ENCODE measurements at regions not wholly inside any gene's neighbourhood (a gene's known extent, or its start where the extent isn't known, plus 50 kb on each side); places are given as distances from the start of the nearest gene placed in this dataset.

DNA sequence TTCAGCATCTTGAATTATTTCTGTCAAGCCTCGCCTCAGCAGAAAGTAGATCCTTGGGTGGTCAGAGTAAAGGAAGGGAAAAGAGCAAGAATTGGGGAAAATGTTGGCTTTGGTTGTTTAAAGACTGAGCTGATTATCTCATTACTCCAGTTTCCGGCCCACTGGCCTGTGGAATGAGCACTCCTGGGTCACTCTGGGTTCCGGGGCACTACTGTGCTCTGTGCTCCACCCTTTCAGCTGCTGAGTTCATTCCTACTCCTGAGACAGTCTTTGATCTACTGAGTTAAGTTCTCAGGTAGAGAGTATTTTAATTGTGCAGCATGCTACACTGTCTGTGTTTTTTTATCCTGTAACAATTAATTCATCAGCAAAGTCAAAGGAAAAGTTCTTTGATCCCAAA lies 427.7 kb downstream of the CDH2 start:
- Mint-ChIP-seq H3K36me3 (no peaks in the 10 kb centered on the region), H3K4me1 (no peaks in the 10 kb centered on the region), H3K27ac (no peak overlapping the region), H3K4me3 (no peak overlapping the region), H3K9me3 (peaks cover 2% of the 10 kb centered on the region), H3K27me3 (no peaks in the 10 kb centered on the region)
- ATAC-seq = no peak

DNA sequence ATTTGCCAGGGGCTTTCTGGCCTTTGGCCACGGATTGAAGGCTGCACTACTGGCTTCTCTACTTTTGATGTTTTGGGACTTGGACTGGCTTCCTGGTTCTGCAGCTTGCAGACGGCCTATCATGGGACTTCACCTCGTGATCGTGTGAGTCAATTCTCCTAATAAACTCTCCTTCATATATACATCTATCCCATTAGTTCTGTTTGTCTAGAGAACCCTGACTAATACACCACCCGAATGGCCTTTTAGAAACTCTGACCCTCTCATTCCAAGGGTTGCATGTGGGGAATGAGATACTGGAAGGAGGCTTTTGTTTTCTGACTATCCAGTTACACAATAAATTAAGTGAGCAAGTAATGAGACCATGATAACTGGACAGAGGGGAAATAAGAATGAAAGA lies 430.7 kb downstream of the CDH2 start:
- no peaks in the 10 kb centered on the region for H3K27me3 Mint-ChIP-seq
- ATAC-seq = no peak
- no peaks in the 10 kb centered on the region for H3K36me3 Mint-ChIP-seq
- H3K9me3 Mint-ChIP-seq = peaks cover 2% of the 10 kb centered on the region
- no peaks in the 10 kb centered on the region for H3K4me1 Mint-ChIP-seq
- H3K27ac Mint-ChIP-seq = no peak overlapping the region
- H3K4me3 Mint-ChIP-seq = no peak overlapping the region

DNA sequence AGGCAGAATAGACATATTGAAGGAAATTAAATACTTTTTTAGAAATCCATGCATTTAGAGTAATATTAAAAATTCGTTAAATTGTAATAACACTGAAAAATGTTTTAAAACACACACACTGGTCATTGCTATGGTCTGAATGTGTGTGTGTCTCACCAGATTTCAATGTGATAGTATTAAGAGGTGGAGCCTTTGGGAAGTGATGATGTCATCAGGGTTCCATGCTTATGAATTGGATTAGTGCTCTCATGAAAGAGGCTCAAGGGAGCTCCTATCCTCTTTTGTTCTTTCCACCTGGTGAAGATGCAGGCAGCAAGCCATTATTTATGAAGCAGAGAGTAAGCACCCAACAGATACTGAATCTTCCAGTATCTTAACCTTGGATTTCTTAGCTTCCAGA lies 441.8 kb downstream of the CDH2 start:
- H3K4me3 Mint-ChIP-seq = no peak overlapping the region
- H3K27me3 Mint-ChIP-seq = no peaks in the 10 kb centered on the region
- H3K4me1 Mint-ChIP-seq = no peaks in the 10 kb centered on the region
- peaks cover 5% of the 10 kb centered on the region for H3K9me3 Mint-ChIP-seq
- no peaks in the 10 kb centered on the region for H3K36me3 Mint-ChIP-seq
- ATAC-seq = no peak
- no peak overlapping the region for H3K27ac Mint-ChIP-seq

DNA sequence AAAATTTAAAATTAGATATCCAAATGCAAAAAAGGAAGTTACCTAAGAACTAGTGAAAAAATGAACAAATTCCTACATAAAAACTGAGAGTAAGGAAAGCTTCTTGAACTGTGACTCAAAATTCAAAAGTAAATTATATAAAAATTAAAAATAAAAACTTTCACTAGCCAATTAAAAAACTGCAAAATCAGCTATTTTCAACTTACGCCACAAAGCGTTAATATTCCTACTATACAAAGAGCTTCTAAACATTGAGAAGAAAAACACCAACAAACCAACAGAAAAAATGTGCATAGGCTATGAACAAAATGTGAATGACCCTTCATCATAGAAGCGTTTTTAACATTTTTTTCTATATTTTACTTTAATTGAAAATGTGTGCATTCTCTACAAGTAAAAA lies 445.7 kb downstream of the CDH2 start:
- ATAC-seq = no peak
- Mint-ChIP-seq H3K4me1 (no peaks in the 10 kb centered on the region), H3K9me3 (peaks cover 9% of the 10 kb centered on the region), H3K27ac (no peak overlapping the region), H3K27me3 (no peaks in the 10 kb centered on the region), H3K36me3 (no peaks in the 10 kb centered on the region), H3K4me3 (no peak overlapping the region)

DNA sequence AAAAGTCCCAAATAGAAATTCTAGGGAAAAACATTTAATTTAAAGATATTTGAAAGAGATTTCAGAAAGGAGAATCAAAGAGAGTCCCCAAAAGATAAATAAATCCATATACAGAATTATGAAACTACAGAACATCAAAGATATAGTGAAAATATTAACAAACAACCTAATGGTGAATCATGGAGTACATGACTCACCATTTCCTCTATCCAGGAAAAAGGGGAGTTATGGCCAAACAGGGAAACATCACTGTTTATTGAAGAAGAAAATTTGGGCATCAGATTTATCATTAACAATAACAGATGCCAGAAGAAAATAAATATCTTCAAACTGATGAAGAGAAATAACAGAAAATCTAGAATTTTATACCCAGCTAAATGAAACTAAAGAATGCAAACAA lies 448.3 kb downstream of the CDH2 start:
- H3K9me3 Mint-ChIP-seq = peaks cover 9% of the 10 kb centered on the region
- no peak overlapping the region for H3K27ac Mint-ChIP-seq
- no peaks in the 10 kb centered on the region for H3K27me3 Mint-ChIP-seq
- no peaks in the 10 kb centered on the region for H3K36me3 Mint-ChIP-seq
- H3K4me3 Mint-ChIP-seq = no peak overlapping the region
- ATAC-seq = no peak
- H3K4me1 Mint-ChIP-seq = no peaks in the 10 kb centered on the region

DNA sequence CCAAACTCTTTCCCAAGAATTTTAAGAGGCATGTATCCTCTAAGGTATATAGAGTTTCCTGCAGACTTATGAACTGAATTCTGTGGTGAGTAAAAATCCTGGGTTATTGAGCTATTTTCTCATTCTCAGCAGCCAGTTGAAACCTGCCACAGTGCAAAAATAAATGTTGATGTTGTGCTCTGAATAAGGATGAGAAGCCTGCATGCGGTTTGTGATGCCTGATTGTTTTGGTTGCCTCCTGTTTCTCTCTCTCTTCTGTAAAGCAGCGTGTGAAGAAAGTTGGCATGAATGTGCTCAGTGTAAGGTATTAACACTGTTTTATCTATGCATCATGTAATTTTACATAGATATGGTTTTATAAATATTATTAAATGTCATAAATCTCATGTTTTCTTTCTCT lies 452.6 kb downstream of the CDH2 start:
- Mint-ChIP-seq H3K27me3 (no peaks in the 10 kb centered on the region), H3K27ac (no peak overlapping the region), H3K4me1 (no peaks in the 10 kb centered on the region), H3K9me3 (peaks cover 6% of the 10 kb centered on the region), H3K4me3 (no peak overlapping the region), H3K36me3 (no peaks in the 10 kb centered on the region)
- no peak for ATAC-seq

DNA sequence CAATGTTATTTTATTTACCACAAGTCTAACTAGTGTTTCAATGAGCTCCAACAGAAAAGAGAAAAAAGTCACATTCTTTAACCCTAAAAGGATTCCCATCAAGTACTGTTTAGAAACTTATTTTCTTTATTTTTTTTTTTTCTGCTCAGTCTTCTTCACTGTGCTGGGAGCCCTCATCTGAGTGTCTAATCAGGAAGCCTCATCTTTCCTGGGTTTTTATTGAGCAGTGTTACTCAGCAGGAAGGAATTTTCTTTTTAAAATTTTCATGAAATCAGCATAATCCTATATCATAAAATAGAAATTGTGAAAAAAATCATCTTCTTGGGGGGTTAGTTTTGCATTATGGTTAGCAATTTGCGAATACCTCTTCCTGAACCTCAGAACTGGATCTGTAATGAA lies 453.8 kb downstream of the CDH2 start:
- no peaks in the 10 kb centered on the region for H3K27me3 Mint-ChIP-seq
- H3K9me3 Mint-ChIP-seq = peaks cover 5% of the 10 kb centered on the region
- no peaks in the 10 kb centered on the region for H3K36me3 Mint-ChIP-seq
- no peak for ATAC-seq
- H3K4me3 Mint-ChIP-seq = no peak overlapping the region
- H3K4me1 Mint-ChIP-seq = no peaks in the 10 kb centered on the region
- H3K27ac Mint-ChIP-seq = no peak overlapping the region

DNA sequence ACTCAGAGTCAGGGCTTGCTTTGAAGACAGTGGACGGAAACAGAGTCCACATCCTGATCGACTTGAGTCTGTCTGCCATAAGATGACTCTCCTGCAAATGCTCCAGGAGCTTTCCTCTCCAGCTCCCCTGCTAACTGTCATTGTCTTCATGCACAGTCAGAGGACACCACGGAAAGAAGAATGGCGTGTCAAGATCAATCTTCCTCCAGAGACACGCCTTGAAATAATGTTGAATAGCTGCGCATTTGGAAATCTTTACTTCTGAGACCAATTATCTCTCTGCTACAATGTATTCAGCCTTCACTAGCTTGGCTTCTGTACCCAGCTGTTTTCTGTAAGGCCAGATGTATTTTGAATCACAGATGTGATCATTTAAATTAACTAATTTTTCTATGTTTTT lies 457.2 kb downstream of the CDH2 start:
- Mint-ChIP-seq H3K4me3 (no peak overlapping the region), H3K27ac (no peak overlapping the region), H3K27me3 (no peaks in the 10 kb centered on the region), H3K9me3 (peaks cover 8% of the 10 kb centered on the region), H3K36me3 (no peaks in the 10 kb centered on the region), H3K4me1 (no peaks in the 10 kb centered on the region)
- no peak for ATAC-seq

DNA sequence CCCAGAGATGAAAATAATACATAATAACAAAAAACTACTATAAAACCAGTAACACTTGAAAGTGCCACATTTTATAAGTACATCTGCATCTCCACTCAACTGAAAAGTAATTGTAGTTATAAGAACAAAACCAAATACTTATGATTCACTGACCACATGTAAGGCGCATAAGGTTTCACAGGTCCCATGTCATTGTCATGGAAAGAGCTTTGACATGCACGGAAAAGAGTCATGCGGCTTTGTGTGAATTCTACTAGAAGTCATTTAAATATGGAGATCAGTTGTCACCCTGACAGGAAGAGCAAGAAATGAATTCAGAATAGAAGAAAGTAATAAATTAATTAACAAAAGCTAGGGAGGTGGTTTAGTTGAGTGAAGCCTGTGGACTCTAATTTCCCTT lies 459.1 kb downstream of the CDH2 start:
- no peaks in the 10 kb centered on the region for H3K27me3 Mint-ChIP-seq
- H3K4me3 Mint-ChIP-seq = no peak overlapping the region
- H3K4me1 Mint-ChIP-seq = no peaks in the 10 kb centered on the region
- ATAC-seq = no peak
- H3K36me3 Mint-ChIP-seq = no peaks in the 10 kb centered on the region
- peaks cover 8% of the 10 kb centered on the region for H3K9me3 Mint-ChIP-seq
- H3K27ac Mint-ChIP-seq = no peak overlapping the region

DNA sequence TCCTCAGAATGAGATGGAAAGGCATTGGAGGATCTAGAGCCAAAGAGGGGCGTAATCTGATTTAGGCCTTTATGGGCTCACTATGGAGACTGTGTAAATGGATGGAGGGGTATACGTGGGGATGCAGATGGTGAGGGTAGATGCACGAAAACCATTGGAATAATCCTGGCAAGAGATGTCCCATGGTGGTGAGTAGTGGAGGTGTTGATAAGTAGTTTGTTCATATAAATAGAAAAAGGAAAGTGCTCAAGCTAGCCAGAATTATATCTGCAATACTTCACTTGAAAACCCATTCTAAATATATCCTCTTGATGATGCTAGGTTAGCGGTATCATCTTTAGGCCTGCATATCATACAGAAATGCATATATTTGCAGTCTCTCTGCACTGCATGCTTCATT lies 459.7 kb downstream of the CDH2 start:
- no peak for ATAC-seq

DNA sequence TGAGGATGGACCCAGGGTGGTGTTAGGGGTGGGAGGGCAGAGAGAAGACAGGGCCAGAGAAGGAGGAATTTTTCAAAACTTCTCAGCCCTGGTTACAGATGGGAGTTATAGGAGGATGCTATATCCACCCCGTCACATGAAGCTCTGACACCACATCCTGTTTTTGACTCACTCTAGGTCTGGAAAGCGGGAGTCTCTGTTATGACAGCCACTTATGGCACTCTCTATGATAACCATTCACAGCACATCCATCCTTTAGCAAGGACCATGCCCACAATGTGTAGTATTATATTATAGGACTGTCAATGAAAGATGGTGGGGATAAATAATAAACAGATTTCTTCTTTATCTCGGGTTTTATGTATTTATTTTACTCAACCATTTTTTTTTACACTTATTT lies 461.2 kb downstream of the CDH2 start:
- Mint-ChIP-seq H3K27me3 (no peaks in the 10 kb centered on the region), H3K4me1 (no peaks in the 10 kb centered on the region), H3K27ac (no peak overlapping the region), H3K36me3 (no peaks in the 10 kb centered on the region), H3K9me3 (peaks cover 8% of the 10 kb centered on the region), H3K4me3 (no peak overlapping the region)
- ATAC-seq = no peak

More for the DNA sequence above, 459.7 kb downstream of the CDH2 start:
- peaks cover 8% of the 10 kb centered on the region for H3K9me3 Mint-ChIP-seq
- no peaks in the 10 kb centered on the region for H3K27me3 Mint-ChIP-seq
- no peak overlapping the region for H3K4me3 Mint-ChIP-seq
- no peak overlapping the region for H3K27ac Mint-ChIP-seq
- H3K4me1 Mint-ChIP-seq = no peaks in the 10 kb centered on the region
- no peaks in the 10 kb centered on the region for H3K36me3 Mint-ChIP-seq

DNA sequence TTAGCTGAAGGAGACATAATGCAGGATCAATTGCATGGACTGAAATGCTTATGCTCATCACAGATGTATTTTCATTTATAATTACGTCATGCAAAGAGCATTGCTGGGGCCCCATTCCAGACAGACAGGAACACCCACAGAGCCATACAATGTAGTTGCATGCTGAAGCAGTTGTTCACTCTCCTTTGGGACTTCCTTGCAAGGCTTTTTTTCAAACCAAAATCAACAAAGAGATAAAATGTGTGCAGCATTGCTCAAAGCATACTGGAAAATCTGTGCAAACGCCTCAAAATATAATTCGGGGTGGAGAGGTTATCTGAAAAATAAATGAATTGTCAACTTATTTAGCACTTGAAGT lies 463.2 kb downstream of the CDH2 start:
- H3K9me3 Mint-ChIP-seq = peaks cover 10% of the 10 kb centered on the region
- no peaks in the 10 kb centered on the region for H3K4me1 Mint-ChIP-seq
- H3K27me3 Mint-ChIP-seq = no peaks in the 10 kb centered on the region
- no peak overlapping the region for H3K4me3 Mint-ChIP-seq
- no peak overlapping the region for H3K27ac Mint-ChIP-seq
- H3K36me3 Mint-ChIP-seq = no peaks in the 10 kb centered on the region
- no peak for ATAC-seq

DNA sequence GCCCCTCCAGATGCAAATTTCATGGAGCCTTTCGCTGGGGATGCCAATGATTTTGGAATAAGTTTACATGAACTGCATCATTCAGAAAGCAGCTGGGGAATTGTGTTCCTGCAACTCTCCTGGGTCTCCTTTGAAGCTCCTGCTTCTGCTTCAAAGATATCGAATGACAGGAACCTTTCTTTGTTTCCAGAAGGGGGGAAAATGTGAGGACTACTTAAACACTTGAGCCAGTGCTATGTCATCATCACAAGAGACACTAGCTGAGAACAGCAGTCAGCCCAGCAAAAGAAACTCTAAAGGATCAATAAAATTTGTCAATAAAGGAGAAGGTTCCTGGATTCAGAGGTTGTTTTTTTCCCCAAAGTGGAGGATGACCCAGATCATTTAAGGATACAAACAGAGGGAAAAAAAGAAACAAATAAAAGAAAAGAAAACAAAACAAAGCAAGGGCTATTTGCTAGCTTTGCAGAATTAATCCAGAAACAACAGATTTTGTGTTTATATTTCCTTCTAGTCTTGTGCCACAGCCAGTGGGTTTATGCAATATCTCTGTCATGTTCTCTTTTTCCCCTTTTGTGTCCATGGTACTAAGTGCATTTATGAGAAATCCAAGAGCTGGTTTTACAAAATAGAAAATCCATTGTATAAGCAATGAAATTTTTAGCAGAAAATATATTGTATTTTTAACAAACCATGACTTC lies 463.7 kb downstream of the CDH2 start:
- H3K4me1 Mint-ChIP-seq = no peaks in the 10 kb centered on the region
- ATAC-seq = no peak
- H3K27ac Mint-ChIP-seq = no peak overlapping the region
- no peak overlapping the region for H3K4me3 Mint-ChIP-seq
- no peaks in the 10 kb centered on the region for H3K27me3 Mint-ChIP-seq
- peaks cover 10% of the 10 kb centered on the region for H3K9me3 Mint-ChIP-seq
- no peaks in the 10 kb centered on the region for H3K36me3 Mint-ChIP-seq

DNA sequence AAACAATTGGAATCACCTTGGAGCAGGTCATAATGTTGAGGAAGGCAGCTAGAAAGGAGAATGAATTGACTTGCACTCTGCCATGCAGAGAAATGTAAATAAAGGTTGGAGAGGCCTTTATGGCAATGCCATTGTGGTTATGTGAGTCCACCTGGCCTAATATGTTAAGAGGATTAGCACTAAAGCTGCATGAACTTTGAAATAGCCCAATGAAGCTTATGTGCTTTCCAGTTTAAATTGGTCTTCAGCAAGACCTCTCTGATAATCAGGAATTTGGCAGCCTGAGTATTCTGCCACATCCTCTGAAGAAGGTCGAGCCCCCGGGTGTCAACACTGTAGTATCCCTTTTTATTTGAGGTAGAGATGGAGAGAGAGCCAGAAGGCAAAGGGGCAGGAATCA lies 464.9 kb downstream of the CDH2 start:
- Mint-ChIP-seq H3K4me3 (no peak overlapping the region), H3K27me3 (no peaks in the 10 kb centered on the region), H3K36me3 (no peaks in the 10 kb centered on the region), H3K9me3 (peaks cover 9% of the 10 kb centered on the region), H3K27ac (no peak overlapping the region), H3K4me1 (no peaks in the 10 kb centered on the region)
- ATAC-seq = no peak

DNA sequence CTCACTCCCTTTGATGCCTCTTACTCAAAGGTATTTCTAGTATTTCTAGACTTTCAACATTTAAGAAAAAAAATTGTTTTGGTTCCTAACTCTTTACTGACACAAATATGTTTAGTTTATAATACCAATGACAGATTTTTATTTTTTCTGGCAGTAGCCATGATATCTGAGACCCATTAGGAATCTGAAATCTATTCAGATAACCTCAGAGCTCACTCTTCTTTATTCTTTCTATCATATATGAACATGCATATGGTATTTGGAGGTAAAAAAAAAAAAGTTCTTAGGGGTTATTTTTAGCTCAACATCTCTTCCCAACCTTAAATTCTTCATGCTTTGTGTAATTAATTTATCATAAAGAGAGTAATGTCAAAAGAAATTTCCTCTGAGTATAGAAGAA lies 465.5 kb downstream of the CDH2 start:
- H3K36me3 Mint-ChIP-seq = no peaks in the 10 kb centered on the region
- no peak for ATAC-seq
- no peak overlapping the region for H3K4me3 Mint-ChIP-seq
- no peak overlapping the region for H3K27ac Mint-ChIP-seq
- H3K4me1 Mint-ChIP-seq = no peaks in the 10 kb centered on the region
- H3K9me3 Mint-ChIP-seq = peaks cover 3% of the 10 kb centered on the region
- H3K27me3 Mint-ChIP-seq = no peaks in the 10 kb centered on the region

DNA sequence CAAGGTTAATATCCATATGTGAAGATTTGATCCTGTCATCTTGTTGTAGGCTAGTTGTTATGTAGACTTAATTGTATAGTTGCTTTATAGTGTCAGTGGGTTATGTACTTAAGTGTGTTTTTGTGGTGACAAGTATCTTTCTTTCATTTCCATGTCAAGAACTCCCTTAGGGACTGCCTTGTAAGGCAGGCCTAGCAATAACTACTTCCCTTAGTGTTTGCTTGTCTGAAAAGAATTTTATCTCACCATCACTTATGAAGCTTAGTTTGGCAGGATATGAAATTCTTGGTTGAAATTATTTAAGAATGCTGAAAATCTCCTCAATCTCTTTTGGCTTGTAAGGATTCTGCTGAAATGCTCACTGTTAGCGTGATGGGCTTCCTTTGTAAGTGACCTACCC lies 467.6 kb downstream of the CDH2 start:
- Mint-ChIP-seq H3K27ac (no peak overlapping the region), H3K4me3 (no peak overlapping the region), H3K4me1 (no peaks in the 10 kb centered on the region), H3K36me3 (no peaks in the 10 kb centered on the region), H3K9me3 (peaks cover 3% of the 10 kb centered on the region), H3K27me3 (no peaks in the 10 kb centered on the region)
- no peak for ATAC-seq

DNA sequence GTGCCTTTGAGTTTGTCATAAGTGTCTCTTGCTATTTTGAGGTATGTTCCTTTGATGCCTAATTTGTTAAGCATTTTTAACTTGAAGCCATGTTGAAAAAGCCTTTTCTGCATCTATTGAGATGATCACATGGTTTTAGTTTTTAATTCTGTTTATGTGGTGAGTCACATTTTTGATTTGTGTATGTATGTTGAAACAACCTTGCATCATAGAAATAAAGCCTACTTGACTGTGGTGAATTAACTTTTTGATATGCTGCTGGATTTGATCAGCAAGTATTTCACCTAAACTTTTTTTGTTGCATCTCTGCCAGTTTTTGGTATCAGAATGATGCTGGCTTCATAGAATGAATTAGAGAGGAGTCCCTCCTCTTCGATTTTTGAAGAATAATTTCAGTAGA lies 469.7 kb downstream of the CDH2 start:
- no peak overlapping the region for H3K27ac Mint-ChIP-seq
- H3K4me3 Mint-ChIP-seq = no peak overlapping the region
- no peak for ATAC-seq
- H3K9me3 Mint-ChIP-seq = peaks cover 6% of the 10 kb centered on the region
- no peaks in the 10 kb centered on the region for H3K27me3 Mint-ChIP-seq
- H3K36me3 Mint-ChIP-seq = no peaks in the 10 kb centered on the region
- no peaks in the 10 kb centered on the region for H3K4me1 Mint-ChIP-seq

Data from stimulated activated memory B cell treated with anti-CD40 and anti-IgM and Interleukin-4, amounts not matched to agents 10 μg/mL and 1 μg/mL and 100 μg/mL, for 72 hours (primary cell).